ENCODE measurements at regions not wholly inside any gene's neighbourhood (a gene's known extent, or its start where the extent isn't known, plus 50 kb on each side); places are given as distances from the start of the nearest gene placed in this dataset.

- DNase-seq, result no peak
Measured at GRCh38 chr3:72563690-72564370, 284.4 kb downstream of the SHQ1 start.

DNA sequence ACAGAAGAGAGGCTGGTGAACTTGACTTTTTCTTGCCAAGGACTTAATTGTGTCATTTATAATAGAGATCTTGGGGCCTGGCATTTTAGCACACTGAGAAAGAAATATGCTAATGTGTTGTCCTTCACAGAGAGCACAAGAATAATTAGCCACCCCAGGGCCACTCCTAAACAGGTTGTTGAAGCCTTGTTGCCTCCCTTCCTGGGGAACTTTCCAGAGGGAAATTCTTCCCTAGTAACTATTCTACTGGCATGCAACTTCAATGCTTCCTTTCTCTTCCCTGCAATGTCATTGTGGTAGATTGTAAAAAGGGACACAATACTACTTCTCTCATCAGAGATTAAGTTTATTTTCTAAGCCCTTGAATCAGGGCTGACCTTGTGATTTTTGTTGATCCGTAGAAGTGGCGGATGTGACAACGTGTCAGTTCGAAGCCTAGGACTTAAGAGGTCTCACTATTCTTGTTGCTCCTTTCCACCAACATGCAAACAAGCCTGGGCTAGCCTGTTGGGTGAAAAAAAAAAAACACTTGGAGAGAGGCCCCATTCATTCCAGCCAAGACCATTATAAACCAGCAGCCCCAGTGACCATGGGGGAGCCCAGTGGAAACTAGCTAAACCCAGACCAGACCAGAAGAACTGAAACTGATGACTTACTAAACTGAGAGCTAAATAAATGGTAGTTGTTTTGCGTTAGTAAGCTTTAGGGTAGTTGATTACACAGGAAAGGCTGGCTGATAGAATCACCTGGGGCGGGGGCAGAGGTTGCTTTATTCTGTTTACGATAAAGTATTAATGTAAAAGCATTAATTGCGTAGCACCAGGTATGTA, 287.2 kb downstream of the SHQ1 start:
- DNase-seq, result no peak

DNA sequence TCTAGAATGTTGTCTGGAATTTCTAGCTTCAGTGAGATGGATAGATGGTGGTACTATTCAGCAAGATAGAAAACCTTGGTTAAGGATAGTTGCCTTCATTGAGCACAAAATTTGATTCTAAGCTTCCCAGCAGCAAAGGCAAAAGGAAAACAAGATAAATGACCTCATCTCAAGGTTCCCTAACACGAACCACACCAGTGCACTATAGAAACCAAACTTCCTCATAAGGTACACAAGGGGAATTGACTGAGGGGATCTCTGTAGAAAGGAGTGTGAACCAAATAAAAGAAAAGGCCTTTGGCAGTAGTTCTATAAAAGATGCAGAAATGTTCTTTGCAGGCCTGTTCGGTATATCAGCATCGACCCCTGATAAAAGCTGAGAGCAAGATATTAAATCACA, 288.9 kb downstream of the SHQ1 start:
- no peak for DNase-seq

DNA sequence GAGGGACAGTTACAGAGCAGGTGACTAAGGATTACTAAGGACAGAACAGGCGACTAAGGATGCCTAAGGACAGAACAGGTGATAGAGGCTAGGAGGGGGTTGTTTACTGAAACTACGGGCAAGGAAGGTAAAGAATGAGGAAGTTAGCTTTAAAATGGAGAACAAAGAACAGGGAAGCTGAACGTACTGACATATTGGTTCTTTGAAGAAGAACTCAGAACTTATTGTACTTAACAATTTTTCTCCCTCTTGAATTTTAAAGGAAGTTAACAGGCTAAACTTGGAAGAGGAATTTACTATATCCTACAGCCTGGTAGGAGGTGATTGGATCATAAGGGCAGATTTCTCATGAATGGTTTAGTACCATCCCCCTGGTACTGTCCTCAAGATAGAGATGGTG, 290.2 kb downstream of the SHQ1 start:
- DNase-seq, result no peak

DNA sequence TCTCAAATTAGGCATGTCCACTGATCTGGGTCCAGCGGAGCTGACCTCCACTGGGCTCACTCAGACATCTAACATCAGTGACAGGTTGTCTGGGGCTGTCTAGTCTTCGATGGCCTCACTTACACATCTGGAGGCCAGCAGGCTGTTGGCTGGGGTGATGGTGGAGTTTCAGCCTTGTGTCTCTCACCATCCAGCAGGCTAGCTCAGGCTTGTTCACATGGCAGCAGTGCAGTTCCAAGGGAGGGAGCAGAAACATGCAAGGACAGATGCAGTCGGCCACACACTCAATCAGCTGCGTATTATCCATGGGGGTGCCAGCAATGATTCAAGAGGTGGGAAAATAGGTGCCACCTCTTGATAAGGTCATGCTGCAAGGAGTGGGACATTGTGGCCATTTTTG, 292.5 kb downstream of the SHQ1 start:
- DNase-seq, result no peak

DNA sequence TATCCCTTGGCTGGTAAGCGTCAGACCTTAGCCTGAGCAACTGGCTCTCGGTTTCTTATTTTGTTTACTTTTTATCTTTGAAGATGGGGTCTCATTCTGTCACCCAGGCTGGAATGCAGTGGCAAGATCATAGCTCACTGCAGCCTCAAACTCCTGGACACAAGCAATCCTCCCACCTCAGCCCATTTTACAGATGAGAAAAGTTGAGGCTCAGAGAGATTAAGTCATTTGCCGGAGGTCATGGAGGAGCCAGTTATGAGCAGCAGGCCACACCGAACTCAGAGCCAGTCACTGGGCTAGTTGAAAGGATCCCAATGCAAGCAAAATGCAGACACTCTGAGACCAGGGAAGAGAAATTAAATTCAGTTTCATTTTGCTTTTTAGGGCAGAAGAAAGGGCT, 293.6 kb downstream of the SHQ1 start:
- no peak for DNase-seq

DNA sequence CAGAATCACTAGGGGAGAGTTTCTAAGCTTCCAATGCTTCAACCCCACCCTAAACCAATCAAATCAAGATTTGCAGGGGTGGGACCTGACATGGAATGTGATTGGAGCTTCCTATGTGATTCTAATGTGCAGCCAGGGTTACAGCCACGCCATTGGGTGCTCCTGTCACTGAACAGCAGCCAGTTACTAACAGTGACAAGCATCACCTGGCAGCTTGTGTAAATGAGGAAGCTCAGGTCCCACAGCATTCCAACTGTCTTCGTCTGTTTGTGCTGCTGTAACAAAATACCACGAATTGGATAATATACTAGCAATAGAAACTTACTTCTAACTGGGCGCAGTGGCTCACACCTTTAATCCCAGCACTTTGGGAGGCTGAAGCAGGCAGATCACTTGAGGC, 294.9 kb downstream of the SHQ1 start:
- no peak for DNase-seq

DNA sequence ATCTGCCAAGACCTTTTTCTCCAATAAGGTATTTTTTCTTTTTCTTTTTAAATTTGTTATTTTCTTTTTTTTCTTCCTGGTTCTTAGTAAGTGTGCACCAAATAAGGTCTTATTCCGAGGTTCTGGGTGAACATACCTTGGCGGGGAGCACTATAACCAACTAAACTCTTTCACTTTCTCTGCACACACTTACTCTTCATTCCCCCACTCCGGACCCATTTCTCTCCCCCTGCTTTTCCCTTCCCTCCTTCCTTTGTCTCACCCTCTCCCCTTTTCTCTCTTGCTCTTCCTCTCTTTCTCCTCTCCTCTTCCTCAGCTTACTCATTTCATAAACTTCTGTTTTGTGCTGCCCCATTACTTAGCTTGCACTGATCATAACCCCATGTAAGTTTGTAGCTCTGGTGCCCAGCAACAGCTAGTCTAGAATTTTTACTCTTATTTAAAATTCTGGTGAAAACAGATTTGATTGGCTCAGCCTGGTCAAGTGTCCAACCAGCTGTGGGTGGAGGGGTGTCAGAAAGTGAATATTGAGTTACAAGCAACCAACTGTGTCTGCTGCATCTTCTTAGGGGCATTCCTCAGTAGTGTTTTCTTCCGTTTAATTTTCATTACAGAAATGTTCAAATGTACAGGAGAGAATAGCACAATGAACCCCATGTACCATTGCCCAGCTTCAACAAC, 297.5 kb downstream of the SHQ1 start:
- DNase-seq, result no peak

- DNase-seq, result no peak
Measured at GRCh38 chr3:72549761-72550581, 298.3 kb downstream of the SHQ1 start.

DNA sequence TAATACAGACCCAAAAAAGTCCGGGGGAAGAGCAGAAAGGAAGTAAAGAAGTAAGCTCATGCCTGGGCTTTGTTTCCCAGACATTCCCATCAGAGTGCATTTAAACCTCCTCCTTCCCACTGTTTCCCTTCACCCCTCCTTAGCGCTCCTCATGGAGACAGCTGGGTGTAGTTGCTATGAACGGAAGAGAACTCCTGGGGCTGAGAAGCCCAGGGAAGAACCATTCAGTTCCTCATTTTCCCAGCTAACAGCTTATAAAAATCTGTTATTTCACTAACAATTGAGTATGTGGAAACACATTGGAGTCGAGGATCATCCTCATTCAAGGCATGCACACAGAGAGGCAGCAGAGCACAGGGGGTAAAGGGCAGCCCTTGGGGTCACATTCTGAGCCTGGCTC, 299.3 kb downstream of the SHQ1 start:
- no peak for DNase-seq

DNA sequence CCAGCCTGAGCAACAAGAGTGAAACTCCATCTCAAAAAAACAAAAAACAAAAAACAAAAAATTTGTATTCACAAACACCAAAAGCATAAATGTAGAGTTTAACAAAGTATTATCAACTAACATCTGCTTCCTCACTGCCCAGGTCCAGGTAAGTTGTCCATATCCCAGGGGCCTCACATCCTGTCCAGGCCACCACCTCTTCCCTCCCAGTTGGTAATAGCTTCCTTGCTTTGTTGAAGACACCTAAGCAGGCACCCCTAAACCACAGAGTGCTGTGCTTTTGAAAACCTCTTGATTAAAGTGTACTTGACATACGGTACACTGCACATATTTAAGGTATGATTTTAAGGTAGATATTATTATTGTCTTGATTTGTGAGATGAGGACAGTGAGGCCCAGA, 299.8 kb downstream of the SHQ1 start:
- DNase-seq, result no peak

- DNase-seq, result no peak
Measured at GRCh38 chr3:72547183-72547582, 301.1 kb downstream of the SHQ1 start.

- DNase-seq, result no peak
Measured at GRCh38 chr3:72544239-72544638, 304.0 kb downstream of the SHQ1 start.

- no peak for DNase-seq
Measured at GRCh38 chr3:72543246-72543645, 305.0 kb downstream of the SHQ1 start.

GRCh38 chr3:72542781-72543180, 305.5 kb downstream of the SHQ1 start:
- DNase-seq, result no peak

- no peak for DNase-seq
Measured at GRCh38 chr3:72539856-72540255, 308.4 kb downstream of the SHQ1 start.

DNA sequence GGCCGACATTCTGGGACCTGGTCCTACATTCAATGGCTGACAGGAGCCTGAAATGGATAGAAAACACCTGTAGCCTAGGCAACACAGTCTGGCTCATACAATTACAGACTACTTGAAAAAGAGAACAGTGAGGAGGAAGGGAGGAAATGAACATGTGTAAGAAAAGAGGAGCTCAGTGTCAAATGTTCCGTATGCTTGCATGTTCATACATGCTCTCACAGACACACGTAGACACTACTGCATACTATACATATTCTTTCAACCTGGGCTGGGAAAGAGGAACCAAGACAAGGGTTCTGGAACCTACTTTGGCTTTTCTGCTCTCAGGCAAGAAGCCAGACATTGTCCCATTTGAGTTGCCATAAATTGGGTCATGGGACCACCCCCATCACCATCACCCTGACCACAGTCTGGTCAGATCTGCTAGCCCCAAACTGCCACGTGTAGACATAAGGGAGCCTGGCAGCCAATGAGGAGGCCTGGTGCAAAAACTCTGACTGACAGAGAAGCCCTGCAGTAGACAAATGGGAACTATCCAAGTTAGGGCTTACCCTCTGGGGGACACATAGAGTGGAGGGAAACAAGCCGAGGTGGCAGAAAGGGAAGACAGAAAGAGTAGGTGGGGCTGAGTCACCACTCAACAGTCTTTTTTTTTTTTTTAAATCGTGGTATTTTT, 310.0 kb downstream of the SHQ1 start:
- no peak for DNase-seq

DNA sequence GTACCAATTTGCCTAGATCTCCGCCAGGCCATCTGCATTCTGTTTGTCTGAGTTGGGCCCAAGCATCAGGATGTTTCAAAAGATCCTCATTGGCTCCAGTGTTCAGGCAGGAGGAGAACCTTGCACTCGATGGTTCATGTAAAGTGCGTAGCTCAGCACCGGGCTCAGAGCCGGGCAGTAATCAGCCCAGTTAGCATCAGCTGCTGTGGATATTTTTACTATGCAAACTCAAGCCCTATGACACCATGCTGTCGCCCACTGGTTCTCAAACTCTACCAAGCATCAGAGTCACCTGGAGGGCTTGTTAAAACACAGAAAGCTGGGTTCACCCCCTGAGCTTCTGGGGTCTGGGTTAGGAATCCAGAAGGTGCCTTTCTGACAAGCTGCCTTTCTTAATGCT, 310.8 kb downstream of the SHQ1 start:
- no peak for DNase-seq

GRCh38 chr3:72536878-72537267, 311.4 kb downstream of the SHQ1 start:
- no peak for DNase-seq

DNA sequence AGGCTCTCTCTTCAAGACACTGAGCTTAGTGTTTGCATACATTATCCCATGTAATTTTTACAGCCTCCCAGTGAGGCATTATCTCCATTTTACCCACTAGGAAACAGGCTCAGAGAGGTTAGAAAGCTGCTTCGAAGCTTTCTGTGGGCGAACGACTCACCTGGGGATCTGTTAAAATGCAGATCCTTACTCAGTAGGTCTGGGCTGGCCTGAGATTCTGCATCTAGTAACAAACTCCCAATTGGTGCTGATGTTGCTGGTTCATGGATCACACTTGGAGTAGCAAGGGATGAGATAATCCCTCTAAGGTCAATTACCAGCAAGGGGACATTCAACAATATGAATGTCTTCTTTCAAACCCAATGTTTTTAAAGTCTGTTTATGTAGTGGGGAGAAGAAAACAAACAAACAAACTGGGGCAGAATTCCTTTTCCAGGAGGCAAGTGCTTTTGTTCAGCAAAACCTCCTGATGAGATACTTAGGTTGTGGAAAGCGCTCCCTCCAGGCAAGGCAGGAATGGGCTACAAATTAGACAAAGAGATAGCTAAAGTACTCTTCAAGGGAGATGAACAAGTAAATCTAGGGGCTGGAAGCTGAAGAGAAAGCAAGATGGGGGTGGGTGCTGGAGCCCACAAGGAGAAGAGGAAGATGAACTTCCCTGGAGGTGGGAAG, 311.9 kb downstream of the SHQ1 start:
- DNase-seq, result no peak

DNA sequence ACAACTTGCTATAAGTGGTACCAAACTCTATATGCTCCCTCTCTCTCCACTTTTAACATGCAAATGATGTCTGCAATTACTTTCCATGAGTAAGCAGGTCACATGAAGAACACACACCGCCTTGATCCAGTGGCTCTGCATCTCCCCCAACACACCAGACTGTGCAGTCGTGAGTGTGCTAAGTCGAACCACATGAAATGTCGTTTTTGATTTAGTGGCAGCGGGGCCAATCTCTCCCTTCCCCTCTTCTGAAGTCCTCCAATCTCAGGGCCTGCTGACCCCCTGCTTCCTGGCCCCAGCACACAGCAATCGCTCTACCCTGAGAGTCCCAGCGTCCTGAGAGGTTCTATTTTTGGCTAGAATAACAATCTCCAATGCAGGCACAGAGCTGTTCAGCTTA, 312.5 kb downstream of the SHQ1 start:
- DNase-seq, result no peak

All from SHP77 treated with DMSO at 0.1 percent for 48 hours (cell line).